HG03558 (cell line): ENCODE measurements at regions not wholly inside any gene's neighbourhood (a gene's known extent, or its start where the extent isn't known, plus 50 kb on each side); places are given as distances from the start of the nearest gene placed in this dataset.
A peak's percentile ranks its signal among the peaks of the same experiment; 100 is the strongest.

Source experiments
- ATAC-seq: cut with Tn5 transposase; IDR thresholded peaks from one replicate; pipeline ENCODE4 v1.9.1; 2021; ENCODE audit warnings: moderate number of reproducible peaks; ENCODE audit not compliant: unreplicated experiment; ENCODE audit errors: extremely low read depth

GRCh38 chr2:58899692-58900091 is 658.6 kb upstream of the FANCL start:
- no peak for ATAC-seq

- no peak for ATAC-seq
Measured at GRCh38 chr2:58896638-58897037, 655.5 kb upstream of the FANCL start.

GRCh38 chr2:58895857-58896256 is 654.7 kb upstream of the FANCL start:
- no peak for ATAC-seq

- ATAC-seq, result no peak
Measured at GRCh38 chr2:58893656-58894351, 652.7 kb upstream of the FANCL start.

- no peak for ATAC-seq
Measured at GRCh38 chr2:58891828-58892377, 650.8 kb upstream of the FANCL start.

GRCh38 chr2:58890865-58891525 is 649.9 kb upstream of the FANCL start:
- no peak for ATAC-seq

- ATAC-seq, result no peak
Measured at GRCh38 chr2:58886009-58886408, 644.9 kb upstream of the FANCL start.

GRCh38 chr2:58879834-58880233 is 638.7 kb upstream of the FANCL start:
- ATAC-seq, result no peak

GRCh38 chr2:58878778-58879177 is 637.7 kb upstream of the FANCL start:
- ATAC-seq, result no peak

GRCh38 chr2:58876126-58876525 is 635.0 kb upstream of the FANCL start:
- no peak for ATAC-seq

GRCh38 chr2:58875436-58875835 is 634.3 kb upstream of the FANCL start:
- no peak for ATAC-seq

- ATAC-seq, result no peak
Measured at GRCh38 chr2:58871469-58872142, 630.5 kb upstream of the FANCL start.

- peak; percentile 74 for ATAC-seq
Measured at GRCh38 chr2:58870704-58871103, 629.6 kb upstream of the FANCL start.

GRCh38 chr2:58866946-58867345 is 625.8 kb upstream of the FANCL start:
- ATAC-seq, result no peak

- no peak for ATAC-seq
Measured at GRCh38 chr2:58866527-58866926, 625.4 kb upstream of the FANCL start.

- ATAC-seq, result no peak
Measured at GRCh38 chr2:58866040-58866439, 624.9 kb upstream of the FANCL start.

GRCh38 chr2:58865436-58865835 is 624.3 kb upstream of the FANCL start:
- ATAC-seq, result peak; percentile 35

GRCh38 chr2:58862244-58862643 is 621.1 kb upstream of the FANCL start:
- ATAC-seq, result no peak

- no peak for ATAC-seq
Measured at GRCh38 chr2:58860586-58860985, 619.5 kb upstream of the FANCL start.

- ATAC-seq, result no peak
Measured at GRCh38 chr2:58856100-58856499, 615.0 kb upstream of the FANCL start.

- no peak for ATAC-seq
Measured at GRCh38 chr2:58853420-58853819, 612.3 kb upstream of the FANCL start.
